ENCODE measurements at regions not wholly inside any gene's neighbourhood (a gene's known extent, or its start where the extent isn't known, plus 50 kb on each side); places are given as distances from the start of the nearest gene placed in this dataset.

DNA sequence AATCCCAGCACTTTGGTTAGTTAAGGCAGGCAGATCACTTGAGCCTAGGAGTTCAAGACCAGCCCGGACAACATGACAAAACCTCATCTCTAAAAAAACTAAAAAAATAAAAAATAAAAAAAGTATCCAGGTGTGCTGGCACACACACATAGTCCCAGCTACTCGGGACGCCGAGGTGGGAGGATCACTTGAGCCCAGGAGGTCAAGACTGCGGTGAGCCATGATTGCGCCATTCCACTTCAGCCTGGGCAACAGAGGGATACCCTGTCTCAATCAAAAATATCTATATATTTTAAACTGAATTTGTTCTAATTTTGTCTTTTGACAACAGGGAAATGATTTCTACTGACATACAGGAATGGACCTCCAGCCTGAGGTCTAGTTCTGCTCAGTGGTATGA, 73.3 kb upstream of the MBOAT2 start:
- 90 to 92% (median 90%) methylated on average over 6 of the region's 6 CpGs for WGBS, 3 donors
- H3K27me3 ChIP-seq (ENCODE audit: insufficient read depth in 3 of 3, low read length in 2 of 3) = no peaks in the 10 kb centered on the region
- no peak overlapping the region for H3K4me3 ChIP-seq
- H3K4me1 ChIP-seq = no peaks in the 10 kb centered on the region
- no peak for ATAC-seq
- no peak overlapping the region for H3K27ac ChIP-seq
- H3K9me3 ChIP-seq = no peaks in the 10 kb centered on the region
- intact Hi-C loops (cut with DNase I) = no loop called here
- no peak for DNase-seq
- no peaks in the 10 kb centered on the region for H3K36me3 ChIP-seq (ENCODE audit: insufficient read depth in 1 of 2, low read depth in 1 of 2)
- TF ChIP-seq, protein P1, sequence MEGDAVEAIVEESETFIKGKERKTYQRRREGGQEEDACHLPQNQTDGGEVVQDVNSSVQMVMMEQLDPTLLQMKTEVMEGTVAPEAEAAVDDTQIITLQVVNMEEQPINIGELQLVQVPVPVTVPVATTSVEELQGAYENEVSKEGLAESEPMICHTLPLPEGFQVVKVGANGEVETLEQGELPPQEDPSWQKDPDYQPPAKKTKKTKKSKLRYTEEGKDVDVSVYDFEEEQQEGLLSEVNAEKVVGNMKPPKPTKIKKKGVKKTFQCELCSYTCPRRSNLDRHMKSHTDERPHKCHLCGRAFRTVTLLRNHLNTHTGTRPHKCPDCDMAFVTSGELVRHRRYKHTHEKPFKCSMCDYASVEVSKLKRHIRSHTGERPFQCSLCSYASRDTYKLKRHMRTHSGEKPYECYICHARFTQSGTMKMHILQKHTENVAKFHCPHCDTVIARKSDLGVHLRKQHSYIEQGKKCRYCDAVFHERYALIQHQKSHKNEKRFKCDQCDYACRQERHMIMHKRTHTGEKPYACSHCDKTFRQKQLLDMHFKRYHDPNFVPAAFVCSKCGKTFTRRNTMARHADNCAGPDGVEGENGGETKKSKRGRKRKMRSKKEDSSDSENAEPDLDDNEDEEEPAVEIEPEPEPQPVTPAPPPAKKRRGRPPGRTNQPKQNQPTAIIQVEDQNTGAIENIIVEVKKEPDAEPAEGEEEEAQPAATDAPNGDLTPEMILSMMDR (IDR thresholded peaks at IDR 0.05) = no peak

DNA sequence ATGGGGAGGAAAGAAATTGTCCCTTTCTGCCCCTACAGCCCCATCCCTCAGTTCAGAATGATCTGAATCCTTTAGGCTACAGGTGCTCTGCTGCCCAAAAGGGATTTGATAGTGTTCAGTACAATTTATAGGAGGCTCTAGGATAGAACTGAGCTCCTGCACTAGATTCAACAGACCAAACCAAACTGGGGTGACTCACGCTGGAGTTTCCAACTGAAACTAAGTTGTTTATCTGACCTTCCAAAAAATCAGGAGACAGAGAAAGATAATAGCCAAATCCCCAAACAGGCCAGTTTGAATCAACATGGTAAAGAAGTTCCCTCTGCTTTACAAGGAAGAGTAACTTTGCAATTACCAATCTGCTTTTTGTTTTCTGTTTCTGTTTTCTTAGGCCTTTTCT, 72.7 kb upstream of the MBOAT2 start:
- no peak for ATAC-seq
- 86 to 91% (median 89%) methylated on average over 1 of the region's 1 CpG for whole genome bisulfite sequencing, 3 donors
- TF ChIP-seq, protein P1 (IDR thresholded peaks at IDR 0.05) = no peak
- no peak overlapping the region for H3K4me3 ChIP-seq
- no peaks in the 10 kb centered on the region for H3K4me1 ChIP-seq
- H3K27ac ChIP-seq = no peak overlapping the region
- intact Hi-C loops (cut with DNase I) = no loop called here
- H3K27me3 ChIP-seq (ENCODE audit: insufficient read depth in 3 of 3, low read length in 2 of 3) = no peaks in the 10 kb centered on the region
- no peaks in the 10 kb centered on the region for H3K9me3 ChIP-seq
- DNase-seq = no peak
- no peaks in the 10 kb centered on the region for H3K36me3 ChIP-seq (ENCODE audit: insufficient read depth in 1 of 2, low read depth in 1 of 2)

DNA sequence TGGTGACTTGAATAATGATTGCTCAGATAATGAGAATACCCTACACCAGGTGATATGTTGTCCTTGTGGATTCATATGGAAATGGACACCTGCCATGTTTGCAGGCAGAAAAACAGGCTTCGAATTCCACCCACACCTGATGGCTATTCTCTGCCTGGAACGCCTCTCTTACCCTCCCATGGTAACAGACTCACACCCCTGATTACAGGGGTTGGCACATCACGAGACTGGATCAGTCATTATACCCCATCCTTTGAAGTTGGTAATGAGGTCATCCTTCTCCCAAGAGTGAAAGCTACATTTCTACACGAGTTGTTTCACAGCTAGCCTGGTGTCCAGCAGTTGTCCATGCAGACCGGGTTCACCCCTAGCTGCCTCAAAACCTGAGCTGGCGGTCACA, 71.4 kb upstream of the MBOAT2 start:
- TF ChIP-seq, protein P1 (IDR thresholded peaks at IDR 0.05) = no peak
- Histone ChIP-seq H3K9me3 (no peaks in the 10 kb centered on the region), H3K36me3 (ENCODE audit: insufficient read depth in 1 of 2, low read depth in 1 of 2) (no peaks in the 10 kb centered on the region), H3K4me1 (no peaks in the 10 kb centered on the region), H3K4me3 (no peak overlapping the region), H3K27me3 (ENCODE audit: insufficient read depth in 3 of 3, low read length in 2 of 3) (no peaks in the 10 kb centered on the region), H3K27ac (no peak overlapping the region)
- intact Hi-C loops (cut with DNase I) = no loop called here
- DNase-seq (no peak), ATAC-seq (no peak)
- 64 to 71% (median 68%) methylated on average over 6 of the region's 6 CpGs for WGBS, 3 donors

DNA sequence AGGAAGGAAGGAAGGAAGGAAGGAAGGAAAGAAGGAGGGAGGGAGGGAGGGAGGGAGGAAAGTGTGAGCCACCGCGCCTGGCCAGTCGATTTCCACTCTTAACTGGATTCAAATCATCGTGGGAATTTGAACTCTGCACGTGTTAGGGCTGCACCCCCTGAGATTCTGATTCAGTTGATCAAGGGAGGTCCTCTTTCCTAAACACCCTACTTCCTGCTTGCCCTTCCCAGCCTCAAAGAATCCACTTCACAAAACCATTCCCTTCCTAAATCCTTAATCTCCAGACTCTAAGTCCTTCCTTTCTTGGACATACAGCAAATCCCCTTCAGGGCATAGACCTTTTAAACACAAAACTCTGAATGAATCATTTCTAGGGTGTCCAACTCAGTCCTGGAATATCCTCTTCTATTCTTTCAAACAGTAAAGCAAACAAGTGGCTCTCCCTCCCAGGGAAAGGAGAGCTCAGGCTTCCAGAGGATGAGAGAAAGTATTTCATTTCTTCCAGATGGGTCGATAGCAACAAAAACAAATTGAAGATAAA, 68.2 kb upstream of the MBOAT2 start:
- 80 to 88% (median 83%) methylated on average over 6 of the region's 6 CpGs for WGBS, 3 donors
- ATAC-seq = no peak

More for the DNA sequence above, 68.2 kb upstream of the MBOAT2 start:
- no peaks in the 10 kb centered on the region for H3K36me3 ChIP-seq (ENCODE audit: insufficient read depth in 1 of 2, low read depth in 1 of 2)
- no peaks in the 10 kb centered on the region for H3K9me3 ChIP-seq
- H3K4me3 ChIP-seq = no peak overlapping the region
- no peak overlapping the region for H3K27ac ChIP-seq
- H3K27me3 ChIP-seq (ENCODE audit: insufficient read depth in 3 of 3, low read length in 2 of 3) = no peaks in the 10 kb centered on the region
- intact Hi-C loops (cut with DNase I) = no loop called here
- no peaks in the 10 kb centered on the region for H3K4me1 ChIP-seq
- TF ChIP-seq, protein P1 (IDR thresholded peaks at IDR 0.05) = no peak
- no peak for DNase-seq
